Mesodermal cell (in vitro differentiated cells): ENCODE measurements at regions not wholly inside any gene's neighbourhood (a gene's known extent, or its start where the extent isn't known, plus 50 kb on each side); places are given as distances from the start of the nearest gene placed in this dataset.

Source experiments
- H3K27ac ChIP-seq: 2 replicates; pipeline ENCODE4 v1.7.0; 2013; ENCODE audit warnings: mild to moderate bottlenecking, low read depth, low read length, moderate library complexity; ENCODE audit not compliant: severe bottlenecking
- H3K36me3 ChIP-seq: 2 replicates; pipeline ENCODE4 v1.7.1; 2013; ENCODE audit warnings: mild to moderate bottlenecking, low read length, moderate library complexity; ENCODE audit not compliant: control insufficient read depth, insufficient read depth
- H3K4me1 ChIP-seq: one replicate; pipeline ENCODE4 v1.7.1; 2013; ENCODE audit warnings: mild to moderate bottlenecking, low read length; ENCODE audit not compliant: insufficient read depth, control insufficient read depth, poor library complexity, severe bottlenecking
- H3K4me3 ChIP-seq: 2 replicates; pipeline ENCODE4 v1.7.0; 2013; ENCODE audit warnings: low read length, control low read depth, mild to moderate bottlenecking; ENCODE audit not compliant: insufficient read depth, poor library complexity, severe bottlenecking; ENCODE audit errors: extremely low read depth
- H3K9me3 ChIP-seq: 2 replicates; pipeline ENCODE4 v1.7.1; 2013; ENCODE audit warnings: mild to moderate bottlenecking, low read length, moderate library complexity; ENCODE audit not compliant: control insufficient read depth
- WGBS, 2 experiments: methylation state at CpG; one replicate each; pipeline ENCODE4 v1.1.5; 2013; ENCODE audit warnings: missing lambda C conversion rate in 2 of 2; ENCODE audit not compliant: insufficient coverage in 2 of 2; 5-methylcytosine and 5-hydroxymethylcytosine counted together

- Histone ChIP-seq H3K4me1 (no peaks in the 10 kb centered on the region), H3K9me3 (peaks cover 4% of the 10 kb centered on the region), H3K27ac (no peak overlapping the region), H3K4me3 (no peak overlapping the region), H3K36me3 (no peaks in the 10 kb centered on the region)
- 86 to 95% methylated on average over 1 to 3 of the region's 9 CpGs for WGBS, 2 experiments
These were observed 121.6 kb downstream of the BUD13 start for GRCh38 chr11:116651098-116651736.

- H3K27ac ChIP-seq, result no peak overlapping the region
- H3K9me3 ChIP-seq, result peaks cover 4% of the 10 kb centered on the region
- WGBS, 2 experiments, result 50 to 93% methylated on average over 1 to 2 of the region's 2 CpGs
- no peaks in the 10 kb centered on the region for H3K36me3 ChIP-seq
- peaks cover under 1% of the 10 kb centered on the region for H3K4me1 ChIP-seq
- no peak overlapping the region for H3K4me3 ChIP-seq
These were observed 122.7 kb downstream of the BUD13 start for GRCh38 chr11:116650052-116650451.

- Histone ChIP-seq H3K4me1 (peaks cover 3% of the 10 kb centered on the region), H3K27ac (no peak overlapping the region), H3K9me3 (peaks cover 4% of the 10 kb centered on the region), H3K4me3 (no peak overlapping the region), H3K36me3 (no peaks in the 10 kb centered on the region)
- WGBS, 2 experiments, result 86 to 93% methylated on average over 3 of the region's 4 CpGs
These were observed 123.5 kb downstream of the BUD13 start for GRCh38 chr11:116649268-116649667.

- Histone ChIP-seq H3K4me1 (peaks cover 3% of the 10 kb centered on the region), H3K9me3 (peaks cover 4% of the 10 kb centered on the region), H3K4me3 (no peak overlapping the region), H3K27ac (no peak overlapping the region), H3K36me3 (no peaks in the 10 kb centered on the region)
- WGBS, 2 experiments, result 100% methylated on average over 1 of the region's 2 CpGs; no CpG with 5 or more reads in 1 of the 2 experiments
These were observed 124.3 kb downstream of the BUD13 start for GRCh38 chr11:116648247-116649174.

GRCh38 chr11:116647305-116648080 lies 125.3 kb downstream of the BUD13 start:
- no peak overlapping the region for H3K4me3 ChIP-seq
- WGBS, 2 experiments, result 94 to 96% methylated on average over 4 to 5 of the region's 7 CpGs
- no peak overlapping the region for H3K27ac ChIP-seq
- peaks cover 3% of the 10 kb centered on the region for H3K4me1 ChIP-seq
- H3K36me3 ChIP-seq, result no peaks in the 10 kb centered on the region
- H3K9me3 ChIP-seq, result peaks cover 4% of the 10 kb centered on the region

- Histone ChIP-seq H3K27ac (no peak overlapping the region), H3K36me3 (no peaks in the 10 kb centered on the region), H3K4me1 (peaks cover 3% of the 10 kb centered on the region), H3K4me3 (no peak overlapping the region), H3K9me3 (peaks cover 4% of the 10 kb centered on the region)
- WGBS, 2 experiments, result 89 to 96% methylated on average over 3 of the region's 3 CpGs
These were observed 126.6 kb downstream of the BUD13 start for GRCh38 chr11:116646191-116646590.

- 55 to 65% methylated on average over 2 to 4 of the region's 4 CpGs for WGBS, 2 experiments
- no peaks in the 10 kb centered on the region for H3K36me3 ChIP-seq
- H3K27ac ChIP-seq, result no peak overlapping the region
- peaks cover 3% of the 10 kb centered on the region for H3K4me1 ChIP-seq
- no peak overlapping the region for H3K4me3 ChIP-seq
- H3K9me3 ChIP-seq, result peaks cover 4% of the 10 kb centered on the region
These were observed 127.9 kb downstream of the BUD13 start for GRCh38 chr11:116644941-116645305.

- Histone ChIP-seq H3K4me3 (no peak overlapping the region), H3K27ac (no peak overlapping the region), H3K9me3 (peaks cover 4% of the 10 kb centered on the region), H3K4me1 (peaks cover 3% of the 10 kb centered on the region), H3K36me3 (no peaks in the 10 kb centered on the region)
- WGBS, 2 experiments, result 85 to 87% methylated on average over 10 to 16 of the region's 16 CpGs
These were observed 128.4 kb downstream of the BUD13 start for GRCh38 chr11:116644201-116644940.

- Histone ChIP-seq H3K27ac (no peak overlapping the region), H3K4me3 (no peak overlapping the region), H3K4me1 (peaks cover 3% of the 10 kb centered on the region), H3K9me3 (peaks cover 4% of the 10 kb centered on the region), H3K36me3 (no peaks in the 10 kb centered on the region)
- WGBS, 2 experiments, result 79 to 83% methylated on average over 6 to 7 of the region's 9 CpGs
These were observed 129.3 kb downstream of the BUD13 start for GRCh38 chr11:116643521-116643920.

GRCh38 chr11:116642902-116643301 lies 129.9 kb downstream of the BUD13 start:
- no peak overlapping the region for H3K27ac ChIP-seq
- H3K4me1 ChIP-seq, result peaks cover 3% of the 10 kb centered on the region
- H3K36me3 ChIP-seq, result no peaks in the 10 kb centered on the region

More at GRCh38 chr11:116642902-116643301, 129.9 kb downstream of the BUD13 start:
- Histone ChIP-seq H3K9me3 (peaks cover 4% of the 10 kb centered on the region), H3K4me3 (no peak overlapping the region)
